ENCODE measurements at regions not wholly inside any gene's neighbourhood (a gene's known extent, or its start where the extent isn't known, plus 50 kb on each side); places are given as distances from the start of the nearest gene placed in this dataset.
A peak's percentile ranks its signal among the peaks of the same experiment; 100 is the strongest.

GRCh38 chr1:201728731-201729130 lies 100.2 kb upstream of the IPO9 start:
- Mint-ChIP-seq H3K4me3 (ENCODE audit: unreplicated experiment) (no peak overlapping the region), H3K9me3 (ENCODE audit: unreplicated experiment) (peaks cover 24% of the 10 kb centered on the region), H3K27me3 (ENCODE audit: unreplicated experiment) (peaks cover 13% of the 10 kb centered on the region), H3K4me1 (ENCODE audit: low read depth, unreplicated experiment) (peaks cover 39% of the 10 kb centered on the region), H3K36me3 (ENCODE audit: unreplicated experiment) (peaks cover 10% of the 10 kb centered on the region), H3K27ac (ENCODE audit: unreplicated experiment) (no peak overlapping the region)
- DNase-seq, result no peak
- TF ChIP-seq CTCF (IDR thresholded peaks at IDR 0.05; ENCODE audit: partially characterized antibody, unreplicated experiment), result no peak

- H3K27ac Mint-ChIP-seq (ENCODE audit: unreplicated experiment), result no peak overlapping the region
- DNase-seq, result no peak
- no peak for TF ChIP-seq CTCF (IDR thresholded peaks at IDR 0.05; ENCODE audit: partially characterized antibody, unreplicated experiment)
- H3K9me3 Mint-ChIP-seq (ENCODE audit: unreplicated experiment), result peaks cover 29% of the 10 kb centered on the region
- H3K27me3 Mint-ChIP-seq (ENCODE audit: unreplicated experiment), result peaks cover 16% of the 10 kb centered on the region
- peaks cover 13% of the 10 kb centered on the region for H3K36me3 Mint-ChIP-seq (ENCODE audit: unreplicated experiment)
- no peak overlapping the region for H3K4me3 Mint-ChIP-seq (ENCODE audit: unreplicated experiment)
- H3K4me1 Mint-ChIP-seq (ENCODE audit: low read depth, unreplicated experiment), result peaks cover 29% of the 10 kb centered on the region
Measured at GRCh38 chr1:201729973-201730608, 98.9 kb upstream of the IPO9 start.

GRCh38 chr1:201730611-201731010 lies 98.3 kb upstream of the IPO9 start:
- Mint-ChIP-seq H3K27ac (ENCODE audit: unreplicated experiment) (peak overlapping the region; percentile 94), H3K4me1 (ENCODE audit: low read depth, unreplicated experiment) (peaks cover 32% of the 10 kb centered on the region), H3K27me3 (ENCODE audit: unreplicated experiment) (peaks cover 14% of the 10 kb centered on the region), H3K36me3 (ENCODE audit: unreplicated experiment) (peaks cover 13% of the 10 kb centered on the region), H3K4me3 (ENCODE audit: unreplicated experiment) (peak overlapping the region; percentile 7), H3K9me3 (ENCODE audit: unreplicated experiment) (peaks cover 30% of the 10 kb centered on the region)
- DNase-seq, result no peak
- TF ChIP-seq CTCF (IDR thresholded peaks at IDR 0.05; ENCODE audit: partially characterized antibody, unreplicated experiment), result no peak

GRCh38 chr1:201731142-201731541 lies 97.8 kb upstream of the IPO9 start:
- H3K36me3 Mint-ChIP-seq (ENCODE audit: unreplicated experiment), result peaks cover 13% of the 10 kb centered on the region

More at GRCh38 chr1:201731142-201731541, 97.8 kb upstream of the IPO9 start:
- Mint-ChIP-seq H3K27me3 (ENCODE audit: unreplicated experiment) (peaks cover 14% of the 10 kb centered on the region), H3K4me1 (ENCODE audit: low read depth, unreplicated experiment) (peaks cover 38% of the 10 kb centered on the region), H3K9me3 (ENCODE audit: unreplicated experiment) (peaks cover 32% of the 10 kb centered on the region), H3K27ac (ENCODE audit: unreplicated experiment) (peak overlapping the region; percentile 94), H3K4me3 (ENCODE audit: unreplicated experiment) (peak overlapping the region; percentile 7)
- TF ChIP-seq CTCF (IDR thresholded peaks at IDR 0.05; ENCODE audit: partially characterized antibody, unreplicated experiment), result no peak
- no peak for DNase-seq
